Neural cell (in vitro differentiated cells): ENCODE measurements at regions not wholly inside any gene's neighbourhood (a gene's known extent, or its start where the extent isn't known, plus 50 kb on each side); places are given as distances from the start of the nearest gene placed in this dataset.

Experiments used
- H2AFZ ChIP-seq: fragments of 200-600, 300-800 bp; sonication (generic), shearing (Covaris generic); 2 replicates; pipeline ENCODE4 v1.6.0; 2014; ENCODE audit warnings: low read depth, mild to moderate bottlenecking, antibody characterized with exemption, low read length, moderate library complexity
- H3F3A ChIP-seq: fragments of 200-600 bp; shearing (Covaris generic); 2 replicates; pipeline ENCODE4 v1.6.1; 2016; ENCODE audit warnings: mild to moderate bottlenecking, moderate library complexity, mixed read lengths, antibody characterized with exemption, low read length; ENCODE audit not compliant: insufficient read depth, poor library complexity, severe bottlenecking
- H3K27ac ChIP-seq: fragments of 200-600, 300-800 bp; sonication (generic), shearing (Covaris generic); 2 replicates; pipeline ENCODE4 v1.5.1; 2014; ENCODE audit warnings: mild to moderate bottlenecking, low read length, moderate library complexity
- H3K27me3 ChIP-seq: fragments of 300-800, 200-600 bp; sonication (generic), shearing (Covaris generic); 2 replicates; pipeline ENCODE4 v1.6.0; 2014; ENCODE audit warnings: mild to moderate bottlenecking, low read depth, low read length, moderate library complexity; ENCODE audit not compliant: insufficient read depth
- H3K36me3 ChIP-seq: fragments of 300-800, 200-600 bp; sonication (generic), shearing (Covaris generic); 2 replicates; pipeline ENCODE4 v1.5.1; 2014; ENCODE audit warnings: mild to moderate bottlenecking, antibody characterized with exemption, low read length, moderate library complexity; ENCODE audit not compliant: insufficient read depth
- H3K4me2 ChIP-seq: fragments of 300-800, 200-600 bp; sonication (generic), shearing (Covaris generic); 2 replicates; pipeline ENCODE4 v1.6.0; 2014; ENCODE audit warnings: mild to moderate bottlenecking, low read length
- H3K4me3 ChIP-seq: fragments of 300-800, 200-600 bp; sonication (generic), shearing (Covaris generic); 2 replicates; pipeline ENCODE4 v1.5.1; 2014; ENCODE audit warnings: mild to moderate bottlenecking, low read length, moderate library complexity
- H3K79me2 ChIP-seq: fragments of 200-600 bp; shearing (Covaris generic); replicated peaks from 2 replicates; pipeline ENCODE4 v1.6.0; 2014; ENCODE audit warnings: mild to moderate bottlenecking, low read length, moderate library complexity; ENCODE audit not compliant: insufficient read depth
- H3K9ac ChIP-seq: fragments of 300-800, 200-600 bp; sonication (generic), shearing (Covaris generic); 2 replicates; pipeline ENCODE4 v1.6.1; 2016; ENCODE audit warnings: mild to moderate bottlenecking, low read length, mixed read lengths
- H3K9me2 ChIP-seq: fragments of 200-600 bp; shearing (Covaris generic); 2 replicates; pipeline ENCODE4 v1.6.1; 2016; ENCODE audit warnings: mild to moderate bottlenecking, low read length, mixed read lengths; ENCODE audit not compliant: insufficient read depth
- H3K9me3 ChIP-seq: fragments of 200-600, 300-800 bp; sonication (generic), shearing (Covaris generic); 2 replicates; pipeline ENCODE4 v1.6.1; 2016; ENCODE audit warnings: mild to moderate bottlenecking, mixed run types, low read length, moderate library complexity, mixed read lengths
- H4K20me1 ChIP-seq: fragments of 200-600 bp; shearing (Covaris generic); 2 replicates; pipeline ENCODE4 v1.6.1; 2016; ENCODE audit warnings: mild to moderate bottlenecking, mixed run types; ENCODE audit not compliant: insufficient read depth
- EP300 ChIP-seq: fragments of 450-650 bp; conservative IDR thresholded peaks from 2 replicates; pipeline ENCODE4 v1.6.1; 2014; ENCODE audit warnings: antibody characterized with exemption, mild to moderate bottlenecking, moderate library complexity; ENCODE audit not compliant: poor library complexity, severe bottlenecking
- EZH2 ChIP-seq: fragments of 200-600, 300-800 bp; shearing (Covaris generic), sonication (generic); IDR thresholded peaks from 2 replicates; pipeline ENCODE4 v1.6.1; 2014; ENCODE audit warnings: antibody characterized with exemption, low read length, borderline replicate concordance, mild to moderate bottlenecking; ENCODE audit not compliant: insufficient read depth, poor library complexity, severe bottlenecking
- MXI1 ChIP-seq: fragments of 450-650 bp; conservative IDR thresholded peaks from 2 replicates; pipeline ENCODE4 v1.6.1; 2014; ENCODE audit warnings: antibody characterized with exemption, mild to moderate bottlenecking; ENCODE audit not compliant: poor library complexity, severe bottlenecking
- POLR2AphosphoS5 ChIP-seq: IDR thresholded peaks from 2 replicates; pipeline ENCODE4 v1.6.1; 2012
- RAD21 ChIP-seq: fragments of 450-650 bp; conservative IDR thresholded peaks from 2 replicates; pipeline ENCODE4 v1.6.1; 2014; ENCODE audit warnings: antibody characterized with exemption, mild to moderate bottlenecking, moderate library complexity
- REST ChIP-seq: IDR thresholded peaks from 2 replicates; pipeline ENCODE4 v1.6.1; 2012; ENCODE audit warnings: borderline replicate concordance
- SMC3 ChIP-seq: fragments of 450-650 bp; conservative IDR thresholded peaks from 2 replicates; pipeline ENCODE4 v1.6.1; 2014; ENCODE audit warnings: antibody characterized with exemption, mild to moderate bottlenecking, moderate library complexity; ENCODE audit not compliant: poor library complexity
- TAF1 ChIP-seq: IDR thresholded peaks from 2 replicates; pipeline ENCODE4 v1.6.1; 2012; ENCODE audit warnings: low read depth
- TF ChIP-seq, protein P1 (sequence below): fragments of 450-650 bp; IDR thresholded peaks from 2 replicates; pipeline ENCODE4 v1.5.1; 2014; ENCODE audit warnings: antibody characterized with exemption, mild to moderate bottlenecking, moderate library complexity; ENCODE audit not compliant: poor library complexity, severe bottlenecking

GRCh38 chr21:35530766-35531165 is 481.7 kb upstream of the RUNX1 start:
- H3K27ac ChIP-seq = no peak overlapping the region
- no peak overlapping the region for H3K4me2 ChIP-seq
- no peaks in the 10 kb centered on the region for H3K27me3 ChIP-seq
- no peak overlapping the region for H3K9ac ChIP-seq
- TF ChIP-seq REST (no peak), POLR2AphosphoS5 (no peak), SMC3 (no peak), TAF1 (no peak), EZH2 (no peak), MXI1 (no peak), EP300 (no peak), RAD21 (no peak)
- TF ChIP-seq, protein P1, sequence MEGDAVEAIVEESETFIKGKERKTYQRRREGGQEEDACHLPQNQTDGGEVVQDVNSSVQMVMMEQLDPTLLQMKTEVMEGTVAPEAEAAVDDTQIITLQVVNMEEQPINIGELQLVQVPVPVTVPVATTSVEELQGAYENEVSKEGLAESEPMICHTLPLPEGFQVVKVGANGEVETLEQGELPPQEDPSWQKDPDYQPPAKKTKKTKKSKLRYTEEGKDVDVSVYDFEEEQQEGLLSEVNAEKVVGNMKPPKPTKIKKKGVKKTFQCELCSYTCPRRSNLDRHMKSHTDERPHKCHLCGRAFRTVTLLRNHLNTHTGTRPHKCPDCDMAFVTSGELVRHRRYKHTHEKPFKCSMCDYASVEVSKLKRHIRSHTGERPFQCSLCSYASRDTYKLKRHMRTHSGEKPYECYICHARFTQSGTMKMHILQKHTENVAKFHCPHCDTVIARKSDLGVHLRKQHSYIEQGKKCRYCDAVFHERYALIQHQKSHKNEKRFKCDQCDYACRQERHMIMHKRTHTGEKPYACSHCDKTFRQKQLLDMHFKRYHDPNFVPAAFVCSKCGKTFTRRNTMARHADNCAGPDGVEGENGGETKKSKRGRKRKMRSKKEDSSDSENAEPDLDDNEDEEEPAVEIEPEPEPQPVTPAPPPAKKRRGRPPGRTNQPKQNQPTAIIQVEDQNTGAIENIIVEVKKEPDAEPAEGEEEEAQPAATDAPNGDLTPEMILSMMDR = no peak
- H3K9me3 ChIP-seq = no peaks in the 10 kb centered on the region
- H4K20me1 ChIP-seq = no peaks in the 10 kb centered on the region
- no peaks in the 10 kb centered on the region for H3K79me2 ChIP-seq
- no peaks in the 10 kb centered on the region for H3K36me3 ChIP-seq
- H3K9me2 ChIP-seq = no peaks in the 10 kb centered on the region
- no peaks in the 10 kb centered on the region for H3F3A ChIP-seq
- H3K4me3 ChIP-seq = no peak overlapping the region
- no peak overlapping the region for H2AFZ ChIP-seq

DNA sequence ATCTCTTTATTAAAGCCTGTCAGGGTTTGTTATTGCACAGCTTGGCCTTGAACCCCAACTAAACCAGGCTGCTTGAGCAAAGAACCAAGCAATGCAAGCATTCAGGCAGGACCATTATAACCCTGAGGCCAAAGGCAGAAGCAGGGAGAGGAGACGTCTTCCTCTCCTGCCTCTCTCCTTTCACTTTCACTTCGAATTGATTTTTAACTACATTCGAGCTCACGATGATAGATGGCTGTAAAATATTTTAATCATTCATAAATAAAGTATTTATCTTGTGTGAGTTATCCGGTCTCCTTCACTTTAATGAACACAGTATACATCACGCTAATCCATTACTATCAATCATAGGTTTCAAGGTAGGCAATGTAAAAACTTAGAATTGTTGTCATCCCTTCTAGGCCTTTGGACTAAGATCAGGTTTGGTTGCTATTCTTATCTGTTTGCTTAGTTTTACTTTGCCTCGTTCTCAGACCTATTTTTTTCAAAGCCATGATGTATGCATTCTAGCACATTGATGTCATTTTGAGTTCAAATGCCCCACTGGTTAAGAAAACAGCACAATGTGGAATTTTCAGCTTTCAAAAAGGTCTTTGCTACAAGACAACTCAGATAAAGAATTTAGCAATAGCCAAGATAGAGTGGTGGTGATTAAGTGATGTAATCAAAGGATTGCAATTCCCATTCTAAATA is 480.2 kb upstream of the RUNX1 start:
- Histone ChIP-seq H3K4me3 (no peak overlapping the region), H3K9me2 (no peaks in the 10 kb centered on the region), H3K36me3 (no peaks in the 10 kb centered on the region), H3K9me3 (no peaks in the 10 kb centered on the region), H4K20me1 (no peaks in the 10 kb centered on the region), H3K79me2 (no peaks in the 10 kb centered on the region), H3K4me2 (no peak overlapping the region), H3F3A (no peaks in the 10 kb centered on the region), H3K9ac (no peak overlapping the region), H3K27me3 (no peaks in the 10 kb centered on the region), H2AFZ (no peak overlapping the region), H3K27ac (no peak overlapping the region)
- no peak for TF ChIP-seq MXI1
- TF ChIP-seq SMC3 = no peak
- TF ChIP-seq, protein P1 = no peak
- no peak for TF ChIP-seq POLR2AphosphoS5
- no peak for TF ChIP-seq EZH2
- TF ChIP-seq RAD21 = no peak
- TF ChIP-seq EP300 = no peak
